NCI-H510A treated with DMSO at 0.1 percent for 48 hours (cell line): ENCODE measurements at regions not wholly inside any gene's neighbourhood (a gene's known extent, or its start where the extent isn't known, plus 50 kb on each side); places are given as distances from the start of the nearest gene placed in this dataset.

Source experiments
- DNase-seq: peaks from one replicate; lab custom pipeline; 2025; lab: John Stamatoyannopoulos, UW

DNA sequence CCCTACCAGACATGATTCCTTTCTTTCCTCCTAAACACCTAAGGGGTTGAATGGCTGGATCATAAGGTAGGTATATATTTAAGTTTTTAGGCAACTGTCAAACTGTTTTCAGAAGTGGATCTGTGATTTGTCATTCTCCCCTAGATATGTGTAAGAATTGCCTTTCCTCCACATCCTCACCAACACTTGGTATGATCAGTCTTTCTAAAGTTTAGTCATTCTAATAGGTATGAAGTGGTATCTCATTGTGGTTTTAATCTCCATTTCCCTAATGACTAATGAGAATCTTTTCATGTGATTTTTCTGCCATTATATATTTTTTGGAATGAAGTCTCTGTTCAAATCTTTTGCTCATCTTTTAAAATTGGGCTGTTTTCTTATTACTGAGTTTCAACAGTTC, 122.1 kb downstream of the TFCP2L1 start:
- DNase-seq = no peak

DNA sequence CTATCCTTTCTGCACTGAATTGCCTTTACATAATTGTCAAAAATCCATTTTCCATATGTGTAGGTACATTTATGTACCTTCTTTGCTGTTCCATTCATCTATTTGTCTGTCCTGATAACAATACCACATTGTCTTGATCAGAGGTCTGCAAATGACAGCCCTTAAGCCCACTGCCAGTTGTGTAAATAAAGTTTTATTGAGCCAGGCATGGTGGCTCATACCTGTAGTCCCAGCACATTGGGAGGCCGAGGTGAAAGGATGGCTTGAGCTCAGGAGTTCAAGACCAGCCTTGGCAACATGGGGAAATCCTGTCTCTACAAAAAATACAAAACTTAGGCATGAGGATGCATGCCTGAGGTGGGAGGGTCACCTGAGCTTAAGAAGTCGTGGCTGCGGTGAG, 121.0 kb downstream of the TFCP2L1 start:
- no peak for DNase-seq

DNA sequence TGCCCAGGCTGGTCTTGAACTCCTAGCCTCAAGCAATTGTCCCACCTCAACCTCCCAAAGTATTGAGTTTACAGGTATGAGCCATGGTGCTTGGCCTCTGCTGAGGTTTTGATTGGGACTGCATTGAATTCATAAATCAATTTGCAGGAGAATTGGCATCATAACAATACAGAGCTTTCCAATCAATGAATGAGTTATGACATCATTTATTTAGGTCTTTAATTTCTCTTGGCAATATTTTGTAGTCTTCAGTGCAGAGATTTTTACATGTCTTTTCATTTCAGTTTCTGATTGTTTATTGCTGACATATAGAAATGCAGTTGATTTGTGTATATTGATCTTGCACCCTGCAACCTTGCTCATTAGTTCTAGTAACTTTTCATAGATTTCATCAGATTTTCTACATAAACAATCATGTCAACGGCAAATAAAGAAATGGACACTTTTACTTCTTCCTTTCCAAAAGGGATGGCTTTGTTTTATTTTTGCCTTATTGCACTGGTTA, 119.9 kb downstream of the TFCP2L1 start:
- no peak for DNase-seq
